Neuronal stem cell (in vitro differentiated cells): ENCODE measurements at regions not wholly inside any gene's neighbourhood (a gene's known extent, or its start where the extent isn't known, plus 50 kb on each side); places are given as distances from the start of the nearest gene placed in this dataset.

Source experiments
- DNase-seq: peaks from one replicate; pipeline ENCODE4 v3.0.0-alpha.2; 2013; ENCODE audit warnings: low spot score
- H2AFZ ChIP-seq: one replicate; pipeline ENCODE4 v1.6.1; 2013; ENCODE audit warnings: mild to moderate bottlenecking, low read length, inconsistent platforms
- H2AK5ac ChIP-seq: 2 replicates; pipeline ENCODE4 v1.6.1; 2013; ENCODE audit warnings: low read depth, mild to moderate bottlenecking, inconsistent platforms, low read length, moderate library complexity, mixed read lengths
- H2BK120ac ChIP-seq: 2 replicates; pipeline ENCODE4 v1.6.1; 2013; ENCODE audit warnings: low read depth, mild to moderate bottlenecking, inconsistent platforms, low read length, moderate library complexity, mixed read lengths
- H2BK12ac ChIP-seq: one replicate; pipeline ENCODE4 v1.6.1; 2013; ENCODE audit warnings: low read length, inconsistent platforms
- H2BK15ac ChIP-seq: 2 replicates; pipeline ENCODE4 v1.6.1; 2013; ENCODE audit warnings: mild to moderate bottlenecking, low read length, inconsistent platforms, mixed read lengths
- H2BK5ac ChIP-seq: one replicate; pipeline ENCODE4 v1.6.1; 2013; ENCODE audit warnings: inconsistent platforms, mild to moderate bottlenecking, low read length, moderate library complexity
- H3K14ac ChIP-seq: one replicate; pipeline ENCODE4 v1.6.1; 2013; ENCODE audit warnings: low read length, inconsistent platforms
- H3K18ac ChIP-seq: 2 replicates; pipeline ENCODE4 v1.6.1; 2013; ENCODE audit warnings: low read length, inconsistent platforms
- H3K23ac ChIP-seq: 2 replicates; pipeline ENCODE4 v1.6.1; 2013; ENCODE audit warnings: low read depth, mild to moderate bottlenecking, mixed read lengths, low read length, inconsistent platforms; ENCODE audit not compliant: poor library complexity
- H3K27ac ChIP-seq: replicated peaks from 3 replicates; pipeline ENCODE4 v1.5.1; 2013; ENCODE audit warnings: low read length, inconsistent platforms
- H3K27me3 ChIP-seq, 3 experiments: 2 replicates each; pipeline ENCODE4 v1.6.1; 2013; ENCODE audit warnings: low read length in 3 of 3, mild to moderate bottlenecking in 2 of 3, inconsistent platforms in 1 of 3, low read depth in 1 of 3, mixed read lengths in 1 of 3, moderate library complexity in 1 of 3; ENCODE audit not compliant: control insufficient read depth in 3 of 3, insufficient read depth in 3 of 3
- H3K36me3 ChIP-seq, 2 donors: replicated peaks in 1 of 2; 2 replicates each; pipeline ENCODE4 v1.6.1; 2013; ENCODE audit warnings: low read length in 2 of 2; ENCODE audit not compliant: control insufficient read depth in 2 of 2, insufficient read depth in 2 of 2
- H3K4ac ChIP-seq: 2 replicates; pipeline ENCODE4 v1.6.1; 2013; ENCODE audit warnings: inconsistent platforms, mild to moderate bottlenecking, low read length, moderate library complexity
- H3K4me1 ChIP-seq, 2 donors: 1 replicate in 1 of 2; 2 replicates in 1 of 2; pipeline ENCODE4 v1.6.1; 2013; ENCODE audit warnings: low read length in 2 of 2, low read depth in 1 of 2; ENCODE audit not compliant: control insufficient read depth in 2 of 2, insufficient read depth in 1 of 2
- H3K4me2 ChIP-seq: one replicate; pipeline ENCODE4 v1.6.1; 2013; ENCODE audit warnings: mild to moderate bottlenecking, low read length, inconsistent platforms; ENCODE audit not compliant: insufficient read depth, poor library complexity, severe bottlenecking
- H3K4me3 ChIP-seq, 2 donors: 2 replicates each; pipeline ENCODE4 v1.5.1; 2013; ENCODE audit warnings: low read length in 2 of 2, mild to moderate bottlenecking in 2 of 2, inconsistent platforms in 1 of 2, moderate library complexity in 1 of 2
- H3K79me1 ChIP-seq: one replicate; pipeline ENCODE4 v1.6.1; 2013; ENCODE audit warnings: low read depth, mild to moderate bottlenecking, inconsistent platforms, low read length, moderate library complexity
- H3K9ac ChIP-seq: one replicate; pipeline ENCODE4 v1.6.1; 2013; ENCODE audit warnings: mild to moderate bottlenecking, low read depth, low read length, inconsistent platforms; ENCODE audit not compliant: poor library complexity
- H3K9me3 ChIP-seq, 2 donors: replicated peaks in 1 of 2; 2 replicates each; pipeline versions ENCODE3 to v1.6.1; 2013; ENCODE audit warnings: low read length in 2 of 2, mild to moderate bottlenecking in 2 of 2, inconsistent platforms in 1 of 2, low read depth in 1 of 2, mixed read lengths in 1 of 2, moderate library complexity in 1 of 2; ENCODE audit not compliant: control insufficient read depth in 2 of 2, insufficient read depth in 1 of 2
- H4K8ac ChIP-seq: one replicate; pipeline ENCODE4 v1.6.1; 2013; ENCODE audit warnings: low read depth, mild to moderate bottlenecking, inconsistent platforms, low read length, moderate library complexity
- H4K91ac ChIP-seq: one replicate; pipeline ENCODE4 v1.6.1; 2013; ENCODE audit warnings: low read length, low read depth, mild to moderate bottlenecking, inconsistent platforms; ENCODE audit not compliant: poor library complexity
- WGBS, 2 donors: extraction: QIAGEN DNeasy Blood & Tissue Kit; methylation state at CpG; one replicate each; pipeline ENCODE4 v1.1.7; 2013; ENCODE audit warnings: missing lambda C conversion rate in 2 of 2, mixed read lengths in 1 of 2; ENCODE audit not compliant: insufficient read length in 2 of 2, insufficient replicate concordance in 1 of 2; ENCODE audit errors: extremely low coverage in 2 of 2; 5-methylcytosine and 5-hydroxymethylcytosine counted together

- H3K14ac ChIP-seq: no peak overlapping the region
- H4K91ac ChIP-seq: no peak overlapping the region
- peak overlapping the region; percentile 9 for H3K9ac ChIP-seq
- no peak for DNase-seq
- no peak overlapping the region for H3K18ac ChIP-seq
- H2AFZ ChIP-seq: no peak overlapping the region
- H3K36me3 ChIP-seq: no peaks in the 10 kb centered on the region
- H2BK12ac ChIP-seq: no peak overlapping the region
- no peak overlapping the region for H3K4ac ChIP-seq
- H2BK15ac ChIP-seq: peak overlapping the region; percentile 16
- H3K4me3 ChIP-seq: no peak overlapping the region
- no peaks in the 10 kb centered on the region for H3K79me1 ChIP-seq
- H3K4me2 ChIP-seq: no peak overlapping the region
- no CpG with 5 or more reads among the region's 8 CpGs for WGBS, 2 donors
- no peak overlapping the region for H4K8ac ChIP-seq
- H3K9me3 ChIP-seq: no peaks in the 10 kb centered on the region
- H2BK120ac ChIP-seq: no peak overlapping the region
- H3K4me1 ChIP-seq: peaks cover 0 to 1% of the 10 kb centered on the region in 2 donors
- no peak overlapping the region for H3K23ac ChIP-seq
- peak overlapping the region; percentile 18 for H2AK5ac ChIP-seq
- no peak overlapping the region for H2BK5ac ChIP-seq
- H3K27me3 ChIP-seq: peaks cover 0 to 2% (median 0%) of the 10 kb centered on the region in 3 experiments
- no peak overlapping the region for H3K27ac ChIP-seq
These were observed 208.4 kb downstream of the ANKRD60 start for GRCh38 chr20:58019850-58020625.

DNA sequence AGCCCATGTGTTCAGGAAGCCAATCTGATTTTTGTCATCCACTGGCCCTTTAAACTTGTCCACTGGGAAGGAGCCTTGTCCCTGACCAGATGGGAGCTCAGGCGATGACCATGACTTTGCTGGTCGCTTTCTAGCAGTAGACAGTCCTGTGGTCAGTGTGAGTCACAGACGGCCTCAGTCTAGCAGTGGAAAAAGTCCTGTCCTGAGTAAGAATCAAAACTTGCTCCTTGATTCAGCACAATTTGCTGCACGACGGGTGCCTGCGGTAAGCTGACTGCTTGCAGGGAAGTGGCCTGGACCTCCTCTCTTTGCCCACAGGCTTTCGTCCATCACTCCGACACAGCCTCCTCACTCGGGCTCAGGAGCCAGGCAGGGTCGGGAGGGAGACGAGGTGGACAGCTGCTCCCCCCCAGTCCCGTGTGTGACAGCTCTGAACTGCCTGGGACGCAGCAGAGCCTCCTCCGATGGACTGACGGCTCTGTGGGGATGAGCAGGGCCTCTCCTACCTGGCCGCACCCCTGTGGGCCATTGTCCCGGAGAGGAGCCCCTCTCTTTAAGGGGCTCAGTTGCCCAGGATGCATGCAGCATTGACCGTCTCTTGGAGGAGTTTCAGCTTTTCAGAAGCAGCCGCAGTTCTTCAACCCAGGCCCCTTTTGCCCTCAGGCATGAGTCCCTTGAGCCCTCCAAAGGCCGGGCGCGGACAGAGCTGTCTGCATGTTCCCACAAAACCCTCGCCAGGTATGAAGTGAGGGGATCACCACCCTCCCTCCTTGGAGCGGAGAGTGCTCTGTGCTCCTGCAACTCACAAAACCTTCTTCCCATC, 209.2 kb downstream of the ANKRD60 start:
- Histone ChIP-seq H2AK5ac (no peak overlapping the region), H3K9ac (no peak overlapping the region)

DNA sequence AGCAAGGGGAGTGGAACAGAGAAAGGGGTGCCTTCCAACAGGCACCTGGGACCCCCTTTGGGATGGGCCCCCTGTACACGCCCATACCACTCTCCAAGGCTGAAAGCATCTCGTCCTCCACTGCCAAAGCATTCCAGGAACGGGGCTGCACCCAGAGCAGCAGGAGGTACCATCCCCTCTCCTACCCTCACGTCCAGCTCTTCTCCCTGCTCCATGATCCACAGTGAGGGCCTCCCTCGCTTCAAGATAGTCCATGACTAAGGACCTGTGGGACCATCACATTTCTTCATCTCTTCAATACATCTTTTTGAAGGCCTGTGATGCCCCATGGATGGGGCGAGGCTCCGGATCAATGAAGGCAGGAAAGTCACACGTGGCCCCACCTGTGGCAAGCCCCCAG, 209.9 kb downstream of the ANKRD60 start:
- Histone ChIP-seq H3K23ac (no peak overlapping the region), H2AFZ (no peak overlapping the region), H2BK15ac (no peak overlapping the region), H2BK120ac (no peak overlapping the region), H3K36me3 (no peaks in the 10 kb centered on the region), H3K14ac (no peak overlapping the region), H3K4ac (no peak overlapping the region), H4K8ac (no peak overlapping the region), H2AK5ac (no peak overlapping the region), H3K4me2 (no peak overlapping the region), H3K9ac (no peak overlapping the region), H3K27me3 (peaks cover 0 to 2% (median 0%) of the 10 kb centered on the region in 3 experiments), H3K4me1 (peaks cover 0 to 1% of the 10 kb centered on the region in 2 donors), H2BK5ac (no peak overlapping the region), H3K27ac (no peak overlapping the region), H4K91ac (no peak overlapping the region), H3K18ac (no peak overlapping the region), H3K4me3 (no peak overlapping the region), H2BK12ac (no peak overlapping the region), H3K79me1 (no peaks in the 10 kb centered on the region), H3K9me3 (no peaks in the 10 kb centered on the region)
- DNase-seq: no peak
- WGBS, 2 donors: no CpG with 5 or more reads among the region's 8 CpGs

More for the DNA sequence above, 209.2 kb downstream of the ANKRD60 start:
- H2BK120ac ChIP-seq: no peak overlapping the region
- H3K79me1 ChIP-seq: no peaks in the 10 kb centered on the region
- H2BK12ac ChIP-seq: no peak overlapping the region
- H3K36me3 ChIP-seq: no peaks in the 10 kb centered on the region
- no peak overlapping the region for H2BK5ac ChIP-seq
- no peak overlapping the region for H3K4ac ChIP-seq
- no peak overlapping the region for H4K91ac ChIP-seq
- WGBS, 2 donors: no CpG with 5 or more reads among the region's 24 CpGs
- H4K8ac ChIP-seq: no peak overlapping the region
- no peak overlapping the region for H3K18ac ChIP-seq
- H3K4me3 ChIP-seq: no peak overlapping the region
- H2AFZ ChIP-seq: no peak overlapping the region
- H2BK15ac ChIP-seq: no peak overlapping the region
- peaks cover 0 to 1% of the 10 kb centered on the region in 2 donors for H3K4me1 ChIP-seq
- peak overlapping the region; percentile 48 for H3K14ac ChIP-seq
- no peaks in the 10 kb centered on the region for H3K9me3 ChIP-seq
- no peak overlapping the region for H3K23ac ChIP-seq
- H3K4me2 ChIP-seq: no peak overlapping the region
- peaks cover 0 to 2% (median 0%) of the 10 kb centered on the region in 3 experiments for H3K27me3 ChIP-seq
- no peak for DNase-seq
- H3K27ac ChIP-seq: no peak overlapping the region

- no peaks in the 10 kb centered on the region for H3K79me1 ChIP-seq
- H2BK120ac ChIP-seq: no peak overlapping the region
- no peak overlapping the region for H2BK15ac ChIP-seq
- H3K9me3 ChIP-seq: no peaks in the 10 kb centered on the region
- H3K27ac ChIP-seq: no peak overlapping the region
- H3K14ac ChIP-seq: no peak overlapping the region
- no peak overlapping the region for H3K18ac ChIP-seq
- H2AFZ ChIP-seq: no peak overlapping the region
- no peak for DNase-seq
- peak overlapping the region; percentile 3 for H3K23ac ChIP-seq
- H2AK5ac ChIP-seq: no peak overlapping the region
- H2BK5ac ChIP-seq: no peak overlapping the region
- no peak overlapping the region for H4K8ac ChIP-seq
- H4K91ac ChIP-seq: no peak overlapping the region
- H3K9ac ChIP-seq: no peak overlapping the region
- H3K27me3 ChIP-seq: peaks cover 0 to 2% (median 0%) of the 10 kb centered on the region in 3 experiments
- WGBS, 2 donors: no CpG with 5 or more reads among the region's 16 CpGs
- no peak overlapping the region for H2BK12ac ChIP-seq
- H3K4me2 ChIP-seq: no peak overlapping the region
- H3K4me3 ChIP-seq: no peak overlapping the region
- peaks cover 0 to 1% of the 10 kb centered on the region in 2 donors for H3K4me1 ChIP-seq
- H3K36me3 ChIP-seq: no peaks in the 10 kb centered on the region
- no peak overlapping the region for H3K4ac ChIP-seq
These were observed 210.4 kb downstream of the ANKRD60 start for GRCh38 chr20:58017970-58018530.
